H1 (cell line): ENCODE measurements at regions not wholly inside any gene's neighbourhood (a gene's known extent, or its start where the extent isn't known, plus 50 kb on each side); places are given as distances from the start of the nearest gene placed in this dataset.

Experiments used
- CTCF ChIA-PET: fragments of 300-600 bp; sonication (Branson Sonifier 250); formaldehyde crosslinking; loops from one replicate; lab custom pipeline; 2021; ENCODE audit not compliant: partially characterized antibody; lab: Charles Lee
- POLR2A ChIA-PET: fragments of 300-600 bp; sonication (Branson Sonifier 250); formaldehyde crosslinking; loops from one replicate; lab custom pipeline; 2021; ENCODE audit warnings: inconsistent platforms; ENCODE audit not compliant: partially characterized antibody; lab: Charles Lee
- DNase-seq, 2 experiments: peaks; one replicate each; pipeline versions ENCODE4 v3.0.0 to v3.0.0-alpha.2; 2010 to 2022; ENCODE audit warnings: low spot score in 2 of 2, low read depth in 1 of 2, mixed read lengths in 1 of 2
- FAIRE-seq: peaks from 2 replicates; lab custom pipeline; 2011; peaks lifted over from hg19 to GRCh38; lab: Jason Lieb, UNC
- H2AFZ ChIP-seq: 2 replicates; pipeline ENCODE4 v1.8.1; 2012; ENCODE audit warnings: low read length, inconsistent platforms
- H2AK5ac ChIP-seq: 2 replicates; pipeline ENCODE4 v1.6.1; 2013; ENCODE audit warnings: low read depth, low read length
- H2BK120ac ChIP-seq: replicated peaks from 2 replicates; pipeline ENCODE3; 2013; ENCODE audit warnings: low read depth, low read length, inconsistent platforms
- H2BK12ac ChIP-seq: 2 replicates; pipeline ENCODE4 v1.6.1; 2013; ENCODE audit warnings: low read depth, low read length
- H2BK15ac ChIP-seq: 2 replicates; pipeline ENCODE4 v1.6.1; 2013; ENCODE audit warnings: low read length
- H2BK20ac ChIP-seq: 2 replicates; pipeline ENCODE4 v1.6.1; 2013; ENCODE audit warnings: low read length
- H2BK5ac ChIP-seq: 2 replicates; pipeline ENCODE4 v1.6.1; 2013; ENCODE audit warnings: low read depth, low read length
- H3K14ac ChIP-seq: 2 replicates; pipeline ENCODE4 v1.6.1; 2013; ENCODE audit warnings: inconsistent platforms; ENCODE audit not compliant: insufficient read length
- H3K18ac ChIP-seq: 2 replicates; pipeline ENCODE4 v1.6.1; 2013; ENCODE audit warnings: low read length; ENCODE audit errors: extremely low read depth
- H3K23ac ChIP-seq: 2 replicates; pipeline ENCODE4 v1.6.1; 2013; ENCODE audit warnings: inconsistent platforms; ENCODE audit not compliant: insufficient read length
- H3K23me2 ChIP-seq: 2 replicates; pipeline ENCODE4 v1.6.1; 2013; ENCODE audit warnings: low read depth, low read length
- H3K27ac ChIP-seq: 2 replicates; pipeline ENCODE4 v1.6.1; 2011; ENCODE audit warnings: low read depth, low read length, inconsistent platforms
- H3K27me3 ChIP-seq, 4 experiments: replicated peaks in 1 of 4; 1 replicate in 1 of 4; 2 replicates in 3 of 4; pipeline versions ENCODE4 v1.6.1 to v1.8.1; 2011 to 2013; ENCODE audit warnings: low read length in 3 of 4, mild to moderate bottlenecking in 3 of 4, inconsistent platforms in 2 of 4, mixed read lengths in 2 of 4, moderate library complexity in 1 of 4; ENCODE audit not compliant: control insufficient read depth in 3 of 4, insufficient read depth in 3 of 4; ENCODE audit errors: extremely low read depth in 1 of 4
- H3K36me3 ChIP-seq, 4 experiments: 2 replicates each; pipeline versions ENCODE4 v1.6.1 to v1.8.1; 2011 to 2013; ENCODE audit warnings: mild to moderate bottlenecking in 4 of 4, low read length in 3 of 4, moderate library complexity in 2 of 4, control low read depth in 1 of 4, inconsistent platforms in 1 of 4; ENCODE audit not compliant: insufficient read depth in 4 of 4, control insufficient read depth in 2 of 4
- H3K4ac ChIP-seq: replicated peaks from 2 replicates; pipeline ENCODE3; 2013; ENCODE audit warnings: low read length, low read depth, mixed read lengths, inconsistent platforms; ENCODE audit not compliant: insufficient read length
- H3K4me1 ChIP-seq, 4 experiments: replicated peaks in 1 of 4; 1 replicate in 1 of 4; 2 replicates in 3 of 4; pipeline versions ENCODE4 v1.6.1 to v1.8.1; 2011 to 2013; ENCODE audit warnings: low read length in 3 of 4, inconsistent platforms in 2 of 4, mixed read lengths in 1 of 4; ENCODE audit not compliant: insufficient read depth in 4 of 4, control insufficient read depth in 3 of 4
- H3K4me2 ChIP-seq, 2 experiments: 2 replicates each; pipeline versions ENCODE4 v1.6.1 to v1.8.1; 2011 to 2013; ENCODE audit warnings: low read depth in 2 of 2, low read length in 2 of 2, control low read depth in 1 of 2, inconsistent platforms in 1 of 2, mild to moderate bottlenecking in 1 of 2; ENCODE audit not compliant: insufficient read depth in 1 of 2
- H3K4me3 ChIP-seq, 4 experiments: fragments of 200-600, 300-600 bp in 1 of 4; sonication (generic), shearing (Covaris generic), sonication (Bioruptor Twin) in 1 of 4; 2 replicates each; pipeline versions ENCODE4 v1.5.1 to v1.8.1; 2011 to 2016; ENCODE audit warnings: low read length in 4 of 4, low read depth in 3 of 4, control low read depth in 2 of 4, inconsistent platforms in 2 of 4, mild to moderate bottlenecking in 2 of 4, mixed read lengths in 1 of 4, moderate library complexity in 1 of 4; ENCODE audit not compliant: insufficient read depth in 2 of 4; ENCODE audit errors: extremely low read depth in 1 of 4
- H3K56ac ChIP-seq: replicated peaks from 2 replicates; pipeline ENCODE3; 2013; ENCODE audit warnings: low read depth, mild to moderate bottlenecking, mixed read lengths, low read length, inconsistent platforms; ENCODE audit not compliant: insufficient read length
- H3K79me1 ChIP-seq: 2 replicates; pipeline ENCODE4 v1.6.1; 2013; ENCODE audit warnings: low read depth, low read length, control low read depth
- H3K79me2 ChIP-seq, 2 experiments: 2 replicates each; pipeline versions ENCODE4 v1.6.1 to v1.8.1; 2012 to 2013; ENCODE audit warnings: low read length in 2 of 2, mild to moderate bottlenecking in 2 of 2, inconsistent platforms in 1 of 2; ENCODE audit not compliant: insufficient read depth in 2 of 2, control insufficient read depth in 1 of 2
- H3K9ac ChIP-seq, 4 experiments: replicated peaks in 1 of 4; 1 replicate in 1 of 4; 2 replicates in 3 of 4; pipeline versions ENCODE4 v1.6.1 to v1.8.1; 2011 to 2013; ENCODE audit warnings: low read depth in 3 of 4, low read length in 3 of 4, control low read depth in 2 of 4, mild to moderate bottlenecking in 2 of 4, moderate library complexity in 2 of 4, inconsistent platforms in 1 of 4; ENCODE audit errors: extremely low read depth in 1 of 4
- H3K9me3 ChIP-seq, 2 experiments: 2 replicates each; pipeline versions ENCODE4 v1.6.1 to v1.8.1; 2012 to 2013; ENCODE audit warnings: mild to moderate bottlenecking in 2 of 2, moderate library complexity in 2 of 2, control low read depth in 1 of 2, inconsistent platforms in 1 of 2, low read depth in 1 of 2, low read length in 1 of 2, mixed read lengths in 1 of 2; ENCODE audit not compliant: insufficient read depth in 2 of 2
- H4K20me1 ChIP-seq, 2 experiments: replicated peaks in 1 of 2; 2 replicates each; pipeline versions ENCODE3 to v1.8.1; 2011 to 2013; ENCODE audit warnings: inconsistent platforms in 2 of 2, low read length in 2 of 2, mild to moderate bottlenecking in 1 of 2; ENCODE audit not compliant: insufficient read depth in 2 of 2, control insufficient read depth in 1 of 2
- H4K5ac ChIP-seq: 2 replicates; pipeline ENCODE4 v1.6.1; 2013; ENCODE audit warnings: low read length, low read depth, mixed read lengths, inconsistent platforms; ENCODE audit not compliant: insufficient read length
- H4K8ac ChIP-seq: 2 replicates; pipeline ENCODE4 v1.8.0; 2013; ENCODE audit warnings: mild to moderate bottlenecking, moderate library complexity, low read length, inconsistent platforms; ENCODE audit not compliant: insufficient read depth; ENCODE audit errors: extremely low read depth
- H4K91ac ChIP-seq: replicated peaks from 2 replicates; pipeline ENCODE3; 2013; ENCODE audit warnings: low read length, mixed read lengths, inconsistent platforms; ENCODE audit not compliant: insufficient read length
- ASH2L ChIP-seq: fragments of 200-600, 300-600 bp; sonication (generic); IDR thresholded peaks from one replicate; pipeline ENCODE4 v1.7.1; 2017; ENCODE audit warnings: low read length
- BACH1 ChIP-seq: IDR thresholded peaks from 2 replicates; pipeline ENCODE4 v1.6.1; 2012; ENCODE audit warnings: low read length, improper control_type of control experiment
- BCL11A ChIP-seq, 2 experiments: IDR thresholded peaks; one replicate each; pipeline ENCODE4 v1.6.1; 2011; ENCODE audit warnings: low read depth in 2 of 2, low read length in 2 of 2, mild to moderate bottlenecking in 2 of 2
- CBX8 ChIP-seq: fragments of 300-800, 300-1000 bp; sonication (generic); IDR thresholded peaks from 2 replicates; pipeline ENCODE4 v1.7.1; 2016; ENCODE audit warnings: low read depth, low read length, borderline replicate concordance
- CEBPB ChIP-seq: IDR thresholded peaks from 2 replicates; pipeline ENCODE4 v1.6.1; 2012; ENCODE audit warnings: low read depth, low read length
- CREB1 ChIP-seq: IDR thresholded peaks from 2 replicates; pipeline ENCODE4 v1.6.1; 2012; ENCODE audit warnings: inconsistent platforms
- JUND ChIP-seq: IDR thresholded peaks from 2 replicates; pipeline ENCODE4 v1.6.1; 2011; ENCODE audit warnings: mild to moderate bottlenecking, improper control_type of control experiment, low read length
- KDM1A ChIP-seq: fragments of 200-600, 300-600 bp; sonication (generic); IDR thresholded peaks from 2 replicates; pipeline ENCODE4 v1.7.1; 2016; ENCODE audit warnings: mild to moderate bottlenecking, low read length, borderline replicate concordance
- KDM4A ChIP-seq: IDR thresholded peaks from one replicate; pipeline ENCODE4 v1.7.1; 2012; ENCODE audit warnings: low read depth, mild to moderate bottlenecking, moderate library complexity, low read length, inconsistent platforms; ENCODE audit not compliant: severe bottlenecking
- KDM5A ChIP-seq: fragments of 200-600 bp; IDR thresholded peaks from 2 replicates; pipeline ENCODE4 v1.7.1; 2012; ENCODE audit warnings: mild to moderate bottlenecking, low read length, inconsistent platforms, mixed read lengths
- MAFK ChIP-seq: IDR thresholded peaks from 2 replicates; pipeline ENCODE4 v1.6.1; 2012; ENCODE audit warnings: low read depth, mild to moderate bottlenecking, improper control_type of control experiment, low read length
- PHF8 ChIP-seq: fragments of 200-600 bp; sonication (generic); conservative IDR thresholded peaks from 2 replicates; pipeline ENCODE4 v1.7.1; 2012; ENCODE audit warnings: low read depth, mild to moderate bottlenecking, inconsistent platforms, low read length, moderate library complexity
- RAD21 ChIP-seq, 2 experiments: IDR thresholded peaks in 1 of 2; conservative IDR thresholded peaks in 1 of 2; 2 replicates each; pipeline ENCODE4 v1.6.1; 2011; ENCODE audit warnings: low read depth in 2 of 2, low read length in 2 of 2, improper control_type of control experiment in 1 of 2, inconsistent platforms in 1 of 2, mild to moderate bottlenecking in 1 of 2, moderate library complexity in 1 of 2
- RXRA ChIP-seq: IDR thresholded peaks from 2 replicates; pipeline ENCODE4 v1.6.1; 2011; ENCODE audit warnings: low read depth, mild to moderate bottlenecking, low read length, moderate library complexity; ENCODE audit not compliant: insufficient read depth
- SIRT6 ChIP-seq: IDR thresholded peaks from one replicate; pipeline ENCODE4 v1.7.1; 2012; ENCODE audit warnings: low read length, inconsistent platforms
- TEAD4 ChIP-seq: IDR thresholded peaks from 2 replicates; pipeline ENCODE4 v1.6.1; 2012; ENCODE audit warnings: low read depth, low read length, inconsistent platforms, mixed read lengths
- WGBS, 2 experiments: shearing (Covaris generic) in 1 of 2; methylation state at CpG; one replicate each; pipeline versions ENCODE4 v1.1.6 to v1.1.7; 2013 to 2015; ENCODE audit warnings: low lambda C conversion rate in 2 of 2, mixed read lengths in 2 of 2, inconsistent platforms in 1 of 2, low coverage in 1 of 2, missing lambda C conversion rate in 1 of 2; ENCODE audit not compliant: insufficient replicate concordance in 2 of 2, insufficient coverage in 1 of 2, insufficient read length in 1 of 2; ENCODE audit errors: extremely low coverage in 1 of 2, missing lambda C conversion rate in 1 of 2; 5-methylcytosine and 5-hydroxymethylcytosine counted together

DNA sequence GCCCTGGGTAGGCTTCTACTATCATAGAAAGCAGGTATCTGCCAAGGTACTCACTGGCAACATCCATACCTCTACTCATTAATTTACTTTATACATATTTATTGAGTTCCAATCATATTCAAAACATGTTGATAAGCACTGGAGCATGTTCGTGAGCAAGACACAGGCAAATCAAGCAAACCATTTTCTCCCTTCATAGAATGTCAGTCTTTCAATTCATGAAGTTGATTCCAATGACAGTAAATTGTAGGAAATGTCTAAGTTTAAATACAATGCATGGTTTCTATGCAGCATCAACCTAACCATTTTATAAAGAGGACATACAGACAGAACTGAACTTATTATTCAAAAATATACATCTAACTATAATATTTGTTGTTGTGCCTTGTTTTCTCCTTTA, 978.6 kb downstream of the CDH8 start:
- no peak overlapping the region for H3K14ac ChIP-seq
- H4K20me1 ChIP-seq, result no peaks in the 10 kb centered on the region
- no peak overlapping the region for H2AK5ac ChIP-seq
- no peaks in the 10 kb centered on the region for H3K9me3 ChIP-seq
- no peak overlapping the region for H3K4ac ChIP-seq
- no peaks in the 10 kb centered on the region for H3K27me3 ChIP-seq
- no peaks in the 10 kb centered on the region for H3K4me1 ChIP-seq
- no peak overlapping the region for H3K4me2 ChIP-seq
- 89% methylated on average over 1 of the region's 1 CpG; no CpG with 5 or more reads in 1 of the 2 experiments for WGBS, 2 experiments
- no peaks in the 10 kb centered on the region for H3K36me3 ChIP-seq
- H3K9ac ChIP-seq, result no peak overlapping the region
- H2BK20ac ChIP-seq, result no peak overlapping the region
- H3K23ac ChIP-seq, result no peak overlapping the region
- no peak overlapping the region for H2BK12ac ChIP-seq
- H4K5ac ChIP-seq, result no peak overlapping the region
- FAIRE-seq (no peak), DNase-seq (no peak)
- no peaks in the 10 kb centered on the region for H3K79me2 ChIP-seq
- no peaks in the 10 kb centered on the region for H3K23me2 ChIP-seq
- H2AFZ ChIP-seq, result no peak overlapping the region
- CTCF ChIA-PET, result no interaction called here
- no peak overlapping the region for H4K91ac ChIP-seq
- TF ChIP-seq CREB1 (no peak), BCL11A (IDR thresholded peaks at IDR 0.05; ENCODE audit: low read depth in 2 of 2, low read length in 2 of 2) (no peak), MAFK (no peak), CBX8 (no peak), TEAD4 (no peak), CEBPB (no peak), JUND (no peak), KDM4A (no peak), SIRT6 (no peak), KDM1A (no peak), ASH2L (no peak), BACH1 (no peak), KDM5A (no peak), RAD21 (IDR thresholded peaks at IDR 0.05 in 1 of 2, conservative IDR thresholded peaks at IDR 0.05 in 1 of 2; ENCODE audit: low read depth in 2 of 2, low read length in 2 of 2) (no peak), RXRA (no peak), PHF8 (no peak)
- no peak overlapping the region for H2BK15ac ChIP-seq
- H3K79me1 ChIP-seq, result no peaks in the 10 kb centered on the region
- POLR2A ChIA-PET, result no interaction called here
- no peak overlapping the region for H2BK5ac ChIP-seq
- H3K4me3 ChIP-seq, result no peak overlapping the region
- no peak overlapping the region for H3K18ac ChIP-seq
- H4K8ac ChIP-seq, result no peak overlapping the region
- no peak overlapping the region for H3K56ac ChIP-seq
- no peak overlapping the region for H2BK120ac ChIP-seq
- no peak overlapping the region for H3K27ac ChIP-seq
